Liver (tissue), 3 donors: ENCODE measurements at regions not wholly inside any gene's neighbourhood (a gene's known extent, or its start where the extent isn't known, plus 50 kb on each side); places are given as distances from the start of the nearest gene placed in this dataset.

Experiments used
- CTCF ChIP-seq: fragments of 150-350 bp; IDR thresholded peaks from 2 replicates; pipeline ENCODE4 v1.5.1; 2017; ENCODE audit warnings: improper control_type of control experiment, low read depth, low read length; ENCODE audit not compliant: missing input control
- FOXA1 ChIP-seq: IDR thresholded peaks from 2 replicates; pipeline ENCODE4 v1.6.1; 2016; ENCODE audit warnings: antibody characterized with exemption
- MAX ChIP-seq: IDR thresholded peaks from 2 replicates; pipeline ENCODE4 v1.6.1; 2016; ENCODE audit warnings: antibody characterized with exemption
- RAD21 ChIP-seq, 2 donors: IDR thresholded peaks; 2 replicates each; pipeline ENCODE4 v1.6.1; 2016; ENCODE audit warnings: antibody characterized with exemption in 2 of 2, mild to moderate bottlenecking in 2 of 2
- TAF1 ChIP-seq: conservative IDR thresholded peaks from 2 replicates; pipeline ENCODE4 v1.6.1; 2016; ENCODE audit warnings: antibody characterized with exemption, mild to moderate bottlenecking
- donor health status: healthy.
- donor health status: healthy.

- no peak for TF ChIP-seq MAX
- TF ChIP-seq FOXA1 = no peak
- no peak for TF ChIP-seq CTCF
- TF ChIP-seq TAF1 = no peak
- no peak for TF ChIP-seq RAD21 (IDR thresholded peaks at IDR 0.05)
Measured at GRCh38 chr1:185404291-185404690, 87.2 kb upstream of the IVNS1ABP start.
